ENCODE measurements at regions not wholly inside any gene's neighbourhood (a gene's known extent, or its start where the extent isn't known, plus 50 kb on each side); places are given as distances from the start of the nearest gene placed in this dataset.

DNA sequence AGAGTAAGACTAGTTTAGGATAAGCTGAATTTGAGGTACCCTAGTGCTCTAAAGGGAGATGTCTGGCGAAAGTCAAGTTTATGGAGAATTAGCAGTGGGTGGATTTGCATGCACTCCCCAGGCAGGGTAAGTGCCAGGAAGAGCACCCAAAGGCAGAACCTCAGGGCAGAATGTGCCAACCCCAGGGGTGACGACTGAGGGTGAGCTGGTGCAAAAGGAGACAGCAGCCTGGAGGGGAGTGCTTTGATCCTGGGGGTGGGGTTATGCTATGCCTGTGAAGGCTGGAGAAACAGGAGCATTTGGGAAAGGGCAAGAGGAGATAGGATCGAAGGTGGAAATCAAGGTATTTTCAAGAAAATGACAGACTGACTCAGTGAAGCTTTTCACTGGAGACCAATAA is 208.5 kb upstream of the PDE10A start:
- ChIA-PET POLR2A (ENCODE audit: unreplicated experiment) (no interaction called here), CTCF (interaction anchor here (1.2 to 1.5 kb wide), 2 partner anchors 12 to 13 kb away, joined by 4 to 5 read pairs; no protein-coding TSS in a partner anchor)
- Histone ChIP-seq H2AK9ac (replicated peaks; ENCODE audit: low read depth, low read length, poor library complexity) (no peak overlapping the region), H3K56ac (ENCODE audit: extremely low read depth, insufficient read depth, low read length) (no peak overlapping the region), H4K5ac (ENCODE audit: low read depth, low read length) (no peak overlapping the region), H4K20me1 (ENCODE audit: insufficient read depth, low read length) (no peaks in the 10 kb centered on the region), H3K9ac (ENCODE audit: low read depth, low read length) (no peak overlapping the region), H3K79me1 (ENCODE audit: low read depth in 1 of 2, low read length in 2 of 2) (0 out of 4 replicates have a peak, but pooled peaks cover 0 to 2% of the 10 kb centered on the region in 2 experiments), H2BK5ac (ENCODE audit: low read depth, low read length, poor library complexity, severe bottlenecking) (no peak overlapping the region), H2AK5ac (ENCODE audit: low read depth, low read length) (no peak overlapping the region), H3K14ac (replicated peaks; ENCODE audit: low read depth, low read length) (no peak overlapping the region), H3K4me1 (ENCODE audit: control insufficient read depth, insufficient read depth, low read length) (peaks cover 5% of the 10 kb centered on the region), H2BK15ac (ENCODE audit: low read depth, low read length) (no peak overlapping the region), H3K36me3 (ENCODE audit: control insufficient read depth, insufficient read depth, low read length) (peaks cover 3% of the 10 kb centered on the region), H4K8ac (ENCODE audit: low read depth in 2 of 2, low read length in 2 of 2) (no peak overlapping the region), H3K27me3 (ENCODE audit: control insufficient read depth, insufficient read depth, low read length) (no peaks in the 10 kb centered on the region; the same call in 1 of the 2 replicates), H3K9me1 (ENCODE audit: insufficient read depth, low read length) (no peaks in the 10 kb centered on the region), H2BK20ac (ENCODE audit: low read depth, low read length) (no peak overlapping the region), H3K23ac (ENCODE audit: low read depth, low read length) (no peak overlapping the region), H2BK120ac (ENCODE audit: low read depth, low read length) (no peak overlapping the region), H4K91ac (ENCODE audit: insufficient read depth, low read depth, low read length) (no peak overlapping the region), H3K4ac (ENCODE audit: low read depth, low read length) (no peak overlapping the region), H3K4me3 (ENCODE audit: insufficient read depth, low read depth, low read length) (no peak overlapping the region), H2AFZ (replicated peaks; ENCODE audit: low read length, poor library complexity) (no peak overlapping the region), H3K4me2 (ENCODE audit: low read depth, low read length) (no peak overlapping the region), H3K18ac (ENCODE audit: low read depth, low read length) (no peak overlapping the region), H3K27ac (ENCODE audit: insufficient read depth, low read length) (no peak overlapping the region), H3K9me3 (ENCODE audit: control insufficient read depth, insufficient read depth, low read length) (peaks cover 2% of the 10 kb centered on the region; the same call in 1 of the 2 replicates)
- no TSS peak for BruUV-seq (replicated peaks)
- in situ Hi-C loops (cut with MboI; ENCODE audit: low sequenced_read_pairs) (no loop called here), dilution Hi-C loops (cut with HindIII; ENCODE audit: low sequenced_read_pairs, unreplicated experiment) (no loop called here), intact Hi-C loops (cut with micrococcal nuclease) (no loop called here)
- DNase-seq (no peak), ATAC-seq (ENCODE audit: low read depth) (no peak)
- WGBS, 2 experiments (ENCODE audit: extremely low coverage in 2 of 2, insufficient read length in 1 of 2), result 84% methylated on average over 2 of the region's 3 CpGs; no CpG with 5 or more reads in 1 of the 2 experiments
- TF ChIP-seq SMC3 (IDR thresholded peaks at IDR 0.05; ENCODE audit: low read depth, low read length) (no peak), MAFK (IDR thresholded peaks at IDR 0.05; ENCODE audit: low read depth, low read length) (no peak), RAD21 (IDR thresholded peaks at IDR 0.05; ENCODE audit: low read length) (no peak)
